LNCAP (cell line): ENCODE measurements at regions not wholly inside any gene's neighbourhood (a gene's known extent, or its start where the extent isn't known, plus 50 kb on each side); places are given as distances from the start of the nearest gene placed in this dataset.

ENCODE experiments used
- CTCF ChIP-seq: fragments of 450-650 bp; IDR thresholded peaks from 2 replicates; pipeline ENCODE4 v1.5.1; 2017; ENCODE audit warnings: mild to moderate bottlenecking

- no peak for TF ChIP-seq CTCF
Observed at GRCh38 chr3:27869152-27869551, 147.0 kb upstream of the EOMES start.

GRCh38 chr3:27877061-27878013, 155.2 kb upstream of the EOMES start:
- TF ChIP-seq CTCF = no peak

- no peak for TF ChIP-seq CTCF
Observed at GRCh38 chr3:27878014-27878383, 155.9 kb upstream of the EOMES start.

- TF ChIP-seq CTCF = no peak
Observed at GRCh38 chr3:27880969-27881892, 159.1 kb upstream of the EOMES start.

- TF ChIP-seq CTCF = no peak
Observed at GRCh38 chr3:27883266-27883665, 161.1 kb upstream of the EOMES start.

- no peak for TF ChIP-seq CTCF
Observed at GRCh38 chr3:27885641-27886040, 163.5 kb upstream of the EOMES start.

- no peak for TF ChIP-seq CTCF
Observed at GRCh38 chr3:27888562-27888961, 166.4 kb upstream of the EOMES start.
